ENCODE measurements at regions not wholly inside any gene's neighbourhood (a gene's known extent, or its start where the extent isn't known, plus 50 kb on each side); places are given as distances from the start of the nearest gene placed in this dataset.
"Not testable (repeated sequence)": the region's sequence is repeated elsewhere in the genome, so short reads cannot be mapped to it uniquely, and the experiment has no call there.

DNA sequence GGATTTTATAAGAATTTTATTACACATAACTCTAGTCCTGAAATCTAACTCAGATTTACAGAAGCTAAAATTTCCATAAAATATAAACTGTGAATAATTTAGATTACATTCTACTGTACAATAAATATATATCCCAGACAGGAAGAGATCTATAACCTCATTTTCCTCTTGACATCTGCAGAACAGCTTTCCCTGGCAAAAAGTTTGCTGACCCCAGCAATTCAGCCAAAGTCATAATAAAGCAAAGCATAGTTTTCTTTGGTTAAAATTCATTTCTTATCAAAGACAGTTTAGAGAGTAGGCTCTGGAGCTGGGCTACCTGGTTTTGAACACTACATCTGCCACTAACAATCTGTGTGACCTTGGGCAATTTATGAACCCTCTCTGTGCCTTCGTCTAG lies 372.5 kb downstream of the CAAP1 start:
- H3K4me1 Mint-ChIP-seq (ENCODE audit: low read depth in 2 of 2), result no peaks in the 10 kb centered on the region
- no peak overlapping the region for H3K4me3 Mint-ChIP-seq
- no peak for DNase-seq
- H3K27ac Mint-ChIP-seq, result no peak overlapping the region
- ATAC-seq (replicated peaks), result no peak
- no peaks in the 10 kb centered on the region for H3K27me3 Mint-ChIP-seq
- no peaks in the 10 kb centered on the region for H3K36me3 Mint-ChIP-seq (ENCODE audit: insufficient read depth)
- peaks cover 5 to 25% of the 10 kb centered on the region in 2 donors for H3K9me3 Mint-ChIP-seq

DNA sequence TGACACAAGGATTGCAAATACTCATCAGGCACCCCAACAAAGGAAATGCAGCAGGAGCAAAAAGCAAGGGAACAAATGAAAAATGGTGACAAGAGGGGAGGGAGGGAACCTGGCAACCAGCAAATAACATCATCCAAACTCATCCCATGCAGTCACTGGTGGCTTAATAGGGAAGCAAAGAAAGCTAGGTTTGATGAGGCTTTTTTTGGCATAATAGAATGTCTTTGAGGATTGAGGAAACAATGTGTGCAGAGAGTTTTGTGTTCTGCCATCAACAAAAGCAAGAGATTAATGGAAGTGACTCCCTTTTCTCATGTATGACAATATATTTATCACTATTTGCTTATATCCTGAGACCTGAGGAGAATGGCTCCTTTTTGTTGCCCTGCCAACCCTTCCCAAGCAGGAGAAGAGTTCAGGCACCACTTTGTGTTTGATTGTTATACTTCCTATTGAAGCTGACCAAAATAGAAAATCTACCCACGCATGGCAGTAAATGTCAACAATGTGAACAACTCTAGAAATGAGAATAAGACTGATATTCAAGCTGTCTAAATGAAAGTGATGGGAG lies 375.7 kb downstream of the CAAP1 start:
- Mint-ChIP-seq H3K27ac (no peak overlapping the region), H3K4me1 (ENCODE audit: low read depth in 2 of 2) (no peaks in the 10 kb centered on the region), H3K9me3 (peaks cover 4 to 37% of the 10 kb centered on the region in 2 donors), H3K27me3 (no peaks in the 10 kb centered on the region), H3K4me3 (no peak overlapping the region), H3K36me3 (ENCODE audit: insufficient read depth) (no peaks in the 10 kb centered on the region)
- DNase-seq (no peak), ATAC-seq (replicated peaks) (no peak)

DNA sequence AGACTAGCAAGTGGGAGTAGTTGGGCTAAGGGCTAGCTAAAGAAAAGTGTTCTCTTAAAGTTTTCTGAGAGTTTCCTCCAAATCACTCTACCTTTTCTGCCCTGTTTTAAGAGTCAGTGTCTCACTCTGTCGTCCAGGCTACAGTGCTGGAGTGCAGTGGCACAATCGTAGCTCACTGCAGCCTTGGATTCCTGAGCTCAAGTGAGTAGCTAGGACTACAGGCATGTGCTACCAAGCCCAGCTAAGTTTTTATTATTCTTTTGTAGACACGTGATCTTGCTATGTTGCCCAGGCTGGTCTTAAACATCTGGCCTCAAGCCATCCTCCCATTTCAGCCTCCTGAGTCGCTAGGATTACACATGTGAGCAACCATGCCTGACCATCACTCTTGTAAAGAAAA lies 378.9 kb downstream of the CAAP1 start:
- Mint-ChIP-seq H3K4me3 (no peak overlapping the region), H3K4me1 (ENCODE audit: low read depth in 2 of 2) (no peaks in the 10 kb centered on the region), H3K9me3 (peaks cover 7 to 30% of the 10 kb centered on the region in 2 donors), H3K27ac (no peak overlapping the region), H3K36me3 (ENCODE audit: insufficient read depth) (no peaks in the 10 kb centered on the region), H3K27me3 (no peaks in the 10 kb centered on the region)
- DNase-seq (no peak), ATAC-seq (replicated peaks) (no peak)

DNA sequence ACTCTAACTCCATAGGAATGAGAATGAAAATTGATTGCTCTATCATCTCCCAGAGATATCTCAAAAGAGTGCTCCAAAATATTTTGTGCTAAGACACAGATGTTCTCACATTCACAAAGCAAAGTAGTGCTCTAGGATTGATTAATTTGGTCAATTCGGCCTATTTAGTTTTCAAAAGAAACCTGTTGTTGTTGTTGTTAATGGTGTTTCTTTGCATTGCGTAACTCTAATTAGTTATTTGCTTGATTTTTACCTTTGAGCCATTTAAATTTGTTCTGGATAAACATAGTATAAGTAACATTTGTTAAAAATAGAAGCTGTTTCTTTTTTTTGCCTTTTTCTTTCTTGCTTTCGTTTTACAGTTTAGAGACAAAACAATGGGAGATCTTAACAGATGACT lies 382.5 kb downstream of the CAAP1 start:
- no peak for ATAC-seq (replicated peaks)
- Mint-ChIP-seq H3K27ac (no peak overlapping the region), H3K36me3 (ENCODE audit: insufficient read depth) (no peaks in the 10 kb centered on the region), H3K4me1 (ENCODE audit: low read depth in 2 of 2) (no peaks in the 10 kb centered on the region), H3K4me3 (no peak overlapping the region), H3K27me3 (no peaks in the 10 kb centered on the region), H3K9me3 (peaks cover 6 to 11% of the 10 kb centered on the region in 2 donors)
- no peak for DNase-seq

DNA sequence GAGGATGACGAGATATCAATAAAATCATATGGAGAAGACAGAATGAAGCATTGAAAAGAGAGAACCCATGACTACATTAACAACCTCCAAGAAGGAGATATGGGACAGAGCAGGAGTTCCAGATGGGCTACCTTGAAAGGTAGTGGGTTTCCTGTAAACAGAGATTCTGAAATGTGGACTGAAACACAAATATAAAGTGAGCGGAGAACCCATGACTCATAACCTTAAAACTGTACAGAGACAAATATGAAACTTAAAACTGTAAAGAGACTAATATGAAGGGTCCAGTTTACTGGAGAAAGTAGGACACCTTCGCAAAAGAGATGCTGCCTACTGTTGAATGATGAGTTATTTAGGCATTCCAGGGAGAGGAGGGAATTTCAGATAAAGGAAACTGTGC lies 383.7 kb downstream of the CAAP1 start:
- no peak for DNase-seq
- Mint-ChIP-seq H3K4me3 (no peak overlapping the region), H3K4me1 (ENCODE audit: low read depth in 2 of 2) (no peaks in the 10 kb centered on the region), H3K27ac (no peak overlapping the region), H3K27me3 (no peaks in the 10 kb centered on the region), H3K36me3 (ENCODE audit: insufficient read depth) (no peaks in the 10 kb centered on the region), H3K9me3 (peaks cover 0 to 6% of the 10 kb centered on the region in 2 donors)
- no peak for ATAC-seq (replicated peaks)

DNA sequence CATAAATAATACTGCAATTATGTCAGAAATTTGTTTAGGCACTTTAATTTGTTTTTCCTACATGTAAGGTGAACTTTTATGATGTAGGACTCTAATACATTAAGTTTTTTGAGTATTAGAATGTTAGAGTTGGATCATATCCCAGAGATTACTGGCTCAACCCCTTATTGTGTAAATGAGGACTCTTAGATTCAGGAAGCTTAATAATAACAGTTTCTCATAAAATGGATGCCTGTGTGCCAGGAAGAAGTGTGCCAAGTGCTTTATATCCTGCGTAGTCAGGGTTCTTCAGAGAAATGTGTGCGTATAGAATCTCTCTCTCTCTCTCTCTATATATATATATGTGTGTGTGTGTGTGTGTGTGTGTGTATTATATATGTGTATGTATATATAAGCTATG lies 388.5 kb downstream of the CAAP1 start:
- H3K4me1 Mint-ChIP-seq (ENCODE audit: low read depth in 2 of 2), result no peaks in the 10 kb centered on the region
- ATAC-seq (replicated peaks) (no peak), DNase-seq (no peak)
- no peak overlapping the region for H3K27ac Mint-ChIP-seq
- H3K9me3 Mint-ChIP-seq, result peaks cover under 1 to 5% of the 10 kb centered on the region in 2 donors
- no peak overlapping the region for H3K4me3 Mint-ChIP-seq
- H3K36me3 Mint-ChIP-seq (ENCODE audit: insufficient read depth), result no peaks in the 10 kb centered on the region
- no peaks in the 10 kb centered on the region for H3K27me3 Mint-ChIP-seq

DNA sequence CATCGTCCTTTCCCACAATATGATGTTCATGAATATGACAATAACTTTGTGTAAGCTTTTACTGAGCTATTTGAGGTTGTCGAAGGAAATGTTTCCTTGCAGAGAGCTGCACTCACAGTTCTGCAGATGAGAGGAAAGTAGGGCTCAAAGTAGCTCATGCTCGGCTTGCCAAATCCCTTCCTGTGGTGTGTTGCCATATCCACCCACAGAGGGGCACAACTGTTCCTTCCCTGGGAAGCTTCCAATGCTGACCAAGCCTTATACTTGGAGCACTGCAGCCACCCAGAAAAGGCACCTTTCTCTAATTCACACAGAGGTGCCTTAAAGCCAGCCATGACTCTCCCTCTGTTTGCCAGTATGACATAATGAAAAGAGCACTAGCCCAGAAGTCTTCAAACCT lies 390.3 kb downstream of the CAAP1 start:
- H3K9me3 Mint-ChIP-seq, result peaks cover 8 to 9% of the 10 kb centered on the region in 2 donors
- H3K27me3 Mint-ChIP-seq, result no peaks in the 10 kb centered on the region

DNA sequence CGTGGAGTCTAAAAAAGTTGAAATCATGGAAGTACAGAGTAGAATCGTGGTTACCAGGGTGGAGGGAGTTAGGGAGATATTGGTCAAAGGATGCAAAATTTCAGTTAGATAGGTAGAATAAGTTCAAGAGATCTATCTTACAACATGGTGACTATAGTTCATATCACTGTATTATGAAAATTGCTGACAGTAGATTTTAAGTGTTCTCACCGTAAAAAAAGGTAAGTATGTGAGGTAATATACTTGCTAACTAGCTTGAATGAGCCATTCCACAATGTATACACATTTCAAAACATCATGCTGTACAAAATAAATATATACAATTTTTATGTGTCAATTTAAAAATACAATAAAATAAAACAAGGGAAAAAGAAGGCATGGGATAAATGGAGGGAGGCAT lies 392.1 kb downstream of the CAAP1 start:
- Mint-ChIP-seq H3K4me1 (ENCODE audit: low read depth in 2 of 2) (no peaks in the 10 kb centered on the region), H3K27ac (no peak overlapping the region), H3K27me3 (no peaks in the 10 kb centered on the region), H3K9me3 (peaks cover 6 to 9% of the 10 kb centered on the region in 2 donors), H3K36me3 (ENCODE audit: insufficient read depth) (no peaks in the 10 kb centered on the region), H3K4me3 (no peak overlapping the region)
- ATAC-seq (replicated peaks) (no peak), DNase-seq (no peak)

More for the DNA sequence above, 390.3 kb downstream of the CAAP1 start:
- Mint-ChIP-seq H3K4me1 (ENCODE audit: low read depth in 2 of 2) (no peaks in the 10 kb centered on the region), H3K36me3 (ENCODE audit: insufficient read depth) (no peaks in the 10 kb centered on the region), H3K27ac (no peak overlapping the region), H3K4me3 (no peak overlapping the region)
- no peak for ATAC-seq (replicated peaks)
- DNase-seq, result no peak

DNA sequence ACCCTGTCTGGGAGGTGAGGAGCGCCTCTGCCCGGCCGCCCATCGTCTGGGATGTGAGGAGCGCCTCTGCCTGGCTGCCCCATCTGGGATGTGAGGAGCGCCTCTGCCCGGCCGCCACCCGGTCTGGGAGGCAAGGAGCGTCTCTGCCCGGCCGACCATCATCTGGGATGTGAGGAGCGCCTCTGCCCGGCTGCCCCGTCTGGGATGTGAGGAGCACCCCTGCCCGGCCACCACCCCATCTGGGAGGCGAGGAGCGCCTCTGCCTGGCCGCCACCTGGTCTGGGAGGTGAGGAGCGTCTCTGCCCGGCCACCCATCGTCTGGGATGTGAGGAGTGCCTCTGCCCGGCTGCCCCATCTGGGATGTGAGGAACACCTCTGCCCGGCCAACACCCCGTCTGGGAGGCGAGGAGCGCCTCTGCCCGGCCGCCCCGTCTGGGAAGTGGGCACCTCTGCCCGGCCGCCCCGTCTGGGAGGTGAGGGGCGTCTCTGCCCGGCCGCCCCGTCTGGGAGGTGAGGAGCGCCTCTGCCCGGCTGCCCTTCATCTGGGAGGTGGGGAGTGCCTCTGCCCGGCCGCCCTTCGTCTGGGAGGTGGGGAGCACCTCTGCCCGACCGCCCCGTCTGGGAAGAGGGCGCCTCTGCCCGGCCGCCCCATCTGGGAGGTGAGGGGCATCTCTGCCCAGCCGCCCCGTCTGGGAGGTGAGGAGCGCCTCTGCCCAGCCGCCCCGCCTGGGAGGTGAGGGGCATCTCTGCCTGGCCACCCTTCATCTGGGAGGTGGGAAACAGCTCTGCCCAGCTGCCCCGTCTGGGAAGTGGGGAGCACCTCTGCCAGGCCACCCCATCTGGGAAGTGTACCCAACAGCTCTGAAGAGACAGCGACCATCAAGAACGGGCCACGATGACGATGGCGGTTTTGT lies 399.7 kb downstream of the CAAP1 start:
- H3K27ac Mint-ChIP-seq; H3K36me3 Mint-ChIP-seq (ENCODE audit: insufficient read depth); H3K4me1 Mint-ChIP-seq (ENCODE audit: low read depth in 2 of 2); DNase-seq; ATAC-seq (replicated peaks); H3K27me3 Mint-ChIP-seq; H3K4me3 Mint-ChIP-seq: not testable (repeated sequence)
- H3K9me3 Mint-ChIP-seq, result peaks cover 12 to 23% of the 10 kb centered on the region in 2 donors

DNA sequence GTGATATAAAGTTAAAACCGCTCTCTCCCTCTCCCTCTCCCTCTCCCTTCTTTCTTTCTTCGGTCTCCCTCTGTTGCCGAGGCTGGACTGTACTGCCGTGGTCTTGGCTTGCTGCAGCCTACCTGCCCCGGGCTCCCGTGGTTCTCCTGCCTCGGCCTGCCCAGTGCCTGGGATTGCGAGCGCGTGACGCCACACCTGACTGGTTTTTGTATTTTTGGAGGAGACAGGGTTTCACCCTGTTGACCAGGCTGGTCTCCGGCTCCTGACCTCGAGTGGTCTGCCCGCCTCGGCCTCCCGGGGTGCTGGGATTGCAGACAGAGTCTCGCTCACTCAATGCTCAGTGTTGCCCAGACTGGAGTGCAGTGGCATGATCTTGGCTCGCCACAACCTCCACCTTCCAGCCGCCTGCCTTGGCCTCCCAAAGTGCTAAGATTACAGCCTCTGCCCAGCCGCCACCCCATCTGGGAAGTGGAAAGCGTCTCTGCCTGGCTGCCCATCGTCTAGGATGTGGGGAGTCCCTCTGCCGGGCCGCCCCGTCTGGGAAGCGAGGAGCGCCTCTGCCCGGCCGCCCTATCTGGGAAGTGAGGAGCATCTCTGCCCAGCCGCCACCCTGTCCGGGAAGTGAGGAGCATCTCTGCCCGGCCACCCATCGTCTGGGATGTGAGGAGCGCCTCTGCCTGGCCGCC lies 400.5 kb downstream of the CAAP1 start:
- H3K4me3 Mint-ChIP-seq; ATAC-seq (replicated peaks); DNase-seq; H3K27me3 Mint-ChIP-seq; H3K36me3 Mint-ChIP-seq (ENCODE audit: insufficient read depth); H3K4me1 Mint-ChIP-seq (ENCODE audit: low read depth in 2 of 2); H3K27ac Mint-ChIP-seq: not testable (repeated sequence)
- peaks cover 12 to 23% of the 10 kb centered on the region in 2 donors for H3K9me3 Mint-ChIP-seq

DNA sequence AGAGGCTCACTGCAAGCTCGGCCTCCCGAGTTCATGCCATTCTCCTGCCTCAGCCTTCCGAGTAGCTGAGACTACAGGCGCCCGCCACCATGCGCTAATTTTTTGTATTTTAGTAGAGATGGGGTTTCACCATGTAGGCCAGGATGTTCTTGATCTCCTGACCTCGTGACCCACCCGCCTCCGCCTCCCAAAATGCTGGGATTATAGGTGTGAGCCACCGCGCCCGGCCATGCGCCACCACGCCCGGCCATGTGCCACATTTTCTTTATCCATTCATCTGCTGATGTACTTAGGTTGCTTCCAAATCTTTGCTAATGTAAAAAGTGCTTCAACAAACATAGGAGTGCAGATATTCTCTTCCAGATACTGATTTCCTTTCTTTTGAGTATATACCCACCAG lies 408.6 kb downstream of the CAAP1 start:
- H3K4me3 Mint-ChIP-seq, result no peak overlapping the region
- H3K27ac Mint-ChIP-seq, result no peak overlapping the region
- H3K9me3 Mint-ChIP-seq, result peaks cover 6 to 17% of the 10 kb centered on the region in 2 donors
- DNase-seq, result no peak
- ATAC-seq (replicated peaks), result no peak
- H3K27me3 Mint-ChIP-seq, result no peaks in the 10 kb centered on the region
- no peaks in the 10 kb centered on the region for H3K36me3 Mint-ChIP-seq (ENCODE audit: insufficient read depth)
- no peaks in the 10 kb centered on the region for H3K4me1 Mint-ChIP-seq (ENCODE audit: low read depth in 2 of 2)

DNA sequence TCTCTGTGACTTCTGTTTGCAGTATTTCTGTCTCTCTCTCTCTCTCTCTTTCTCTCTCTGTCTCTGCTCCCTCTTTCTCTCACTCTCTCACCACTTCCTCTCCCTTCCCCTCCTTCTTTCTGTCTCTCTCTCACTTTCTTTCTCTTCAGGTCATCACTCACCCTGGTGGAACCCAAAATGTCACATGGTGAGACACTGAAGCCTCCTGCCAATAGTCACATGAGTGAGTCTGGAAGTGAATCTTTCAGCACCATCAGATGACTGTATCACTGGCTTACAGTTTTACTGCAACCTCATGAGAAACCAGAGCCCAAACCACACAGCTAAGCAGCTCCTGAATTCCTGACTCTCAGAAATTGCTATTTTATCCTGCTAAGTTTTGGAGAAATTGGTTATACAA lies 414.6 kb downstream of the CAAP1 start:
- ATAC-seq (replicated peaks), result no peak
- no peak overlapping the region for H3K27ac Mint-ChIP-seq
- no peak overlapping the region for H3K4me3 Mint-ChIP-seq
- H3K4me1 Mint-ChIP-seq (ENCODE audit: low read depth in 2 of 2), result no peaks in the 10 kb centered on the region
- no peaks in the 10 kb centered on the region for H3K27me3 Mint-ChIP-seq
- no peak for DNase-seq
- H3K36me3 Mint-ChIP-seq (ENCODE audit: insufficient read depth), result no peaks in the 10 kb centered on the region
- peaks cover 9 to 20% of the 10 kb centered on the region in 2 donors for H3K9me3 Mint-ChIP-seq

DNA sequence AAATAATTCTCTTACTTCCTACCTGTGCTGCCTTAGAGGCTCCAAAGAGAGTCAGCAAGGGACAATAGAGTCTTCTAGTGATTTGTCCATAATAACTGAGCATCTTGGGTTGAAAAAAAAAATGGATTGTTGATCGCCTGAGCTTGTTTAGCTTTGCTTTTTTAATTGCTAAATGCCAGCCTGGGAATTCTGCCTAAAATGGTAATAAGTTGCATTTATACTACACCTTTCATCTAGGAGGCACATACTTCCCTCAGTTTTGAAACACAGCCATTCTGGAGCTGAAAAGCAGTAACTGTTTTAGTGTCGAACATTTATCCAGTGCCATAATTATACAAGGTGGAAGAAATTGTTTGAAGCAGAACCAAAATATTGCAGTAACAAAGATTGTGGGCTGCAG lies 421.3 kb downstream of the CAAP1 start:
- Mint-ChIP-seq H3K27me3 (no peaks in the 10 kb centered on the region), H3K36me3 (ENCODE audit: insufficient read depth) (no peaks in the 10 kb centered on the region), H3K9me3 (peaks cover 0 to 11% of the 10 kb centered on the region in 2 donors), H3K4me1 (ENCODE audit: low read depth in 2 of 2) (no peaks in the 10 kb centered on the region), H3K4me3 (no peak overlapping the region), H3K27ac (no peak overlapping the region)
- ATAC-seq (replicated peaks) (no peak), DNase-seq (no peak)

DNA sequence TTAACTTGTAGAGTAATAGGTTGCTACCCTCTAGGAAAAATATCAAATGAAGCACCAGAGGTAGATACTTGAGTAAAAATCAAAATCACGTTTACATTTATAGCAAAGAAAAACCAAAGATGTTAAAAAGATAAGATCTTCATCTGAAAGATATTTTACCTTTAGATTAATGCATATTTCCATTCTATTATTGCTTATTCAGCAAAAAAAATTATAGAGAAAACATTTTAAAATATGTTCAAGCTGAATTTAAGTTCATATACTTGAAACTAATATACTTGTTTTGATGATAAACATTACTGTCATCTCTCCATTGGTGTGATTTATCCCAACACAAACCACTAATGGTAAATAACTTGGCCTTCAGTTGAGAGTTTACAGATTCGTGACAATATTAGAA lies 422.3 kb downstream of the CAAP1 start:
- Mint-ChIP-seq H3K4me3 (no peak overlapping the region), H3K4me1 (ENCODE audit: low read depth in 2 of 2) (no peaks in the 10 kb centered on the region), H3K27me3 (no peaks in the 10 kb centered on the region), H3K36me3 (ENCODE audit: insufficient read depth) (no peaks in the 10 kb centered on the region), H3K27ac (no peak overlapping the region), H3K9me3 (peaks cover 0 to 8% of the 10 kb centered on the region in 2 donors)
- DNase-seq, result no peak
- no peak for ATAC-seq (replicated peaks)

Measured in effector memory CD8-positive, alpha-beta T cell (primary cell).